Spleen (tissue), 7 donors: ENCODE measurements at regions not wholly inside any gene's neighbourhood (a gene's known extent, or its start where the extent isn't known, plus 50 kb on each side); places are given as distances from the start of the nearest gene placed in this dataset.
"Not testable (repeated sequence)": the region's sequence is repeated elsewhere in the genome, so short reads cannot be mapped to it uniquely, and the experiment has no call there.

ENCODE experiments used
- CTCF ChIP-seq, 11 experiments: fragments of 200-600 bp in 7 of 11; fragments of 450-650 bp in 4 of 11; sonication (generic) in 4 of 11; IDR thresholded peaks in 8 of 11; conservative IDR thresholded peaks in 3 of 11; 1 replicate in 7 of 11; 2 replicates in 4 of 11; pipeline versions ENCODE4 v1.4.0 to v1.8.0; 2016 to 2021; ENCODE audit warnings: antibody characterized with exemption in 11 of 11, inconsistent platforms in 4 of 11, mild to moderate bottlenecking in 1 of 11
- POLR2A ChIP-seq, 3 donors: fragments of 450-650 bp; IDR thresholded peaks; one replicate each; pipeline ENCODE4 v1.5.1; 2017; ENCODE audit warnings: antibody characterized with exemption in 3 of 3, mild to moderate bottlenecking in 1 of 3
- donor health status: DM: no; HTN: no; CAD: no; lungs with moderate emphysema.
- donor health status: DM: no; HTN: no; CAD: no.
- donor health status: DM: no; HTN: no; CAD: no.

GRCh38 chr2:130266836-130267235, 68.6 kb upstream of the TUBA3E start:
- not testable (repeated sequence) for TF ChIP-seq CTCF (IDR thresholded peaks at IDR 0.05 in 8 of 11, conservative IDR thresholded peaks at IDR 0.05 in 3 of 11); POLR2A (IDR thresholded peaks at IDR 0.05)
